ENCODE measurements at regions not wholly inside any gene's neighbourhood (a gene's known extent, or its start where the extent isn't known, plus 50 kb on each side); places are given as distances from the start of the nearest gene placed in this dataset.

DNA sequence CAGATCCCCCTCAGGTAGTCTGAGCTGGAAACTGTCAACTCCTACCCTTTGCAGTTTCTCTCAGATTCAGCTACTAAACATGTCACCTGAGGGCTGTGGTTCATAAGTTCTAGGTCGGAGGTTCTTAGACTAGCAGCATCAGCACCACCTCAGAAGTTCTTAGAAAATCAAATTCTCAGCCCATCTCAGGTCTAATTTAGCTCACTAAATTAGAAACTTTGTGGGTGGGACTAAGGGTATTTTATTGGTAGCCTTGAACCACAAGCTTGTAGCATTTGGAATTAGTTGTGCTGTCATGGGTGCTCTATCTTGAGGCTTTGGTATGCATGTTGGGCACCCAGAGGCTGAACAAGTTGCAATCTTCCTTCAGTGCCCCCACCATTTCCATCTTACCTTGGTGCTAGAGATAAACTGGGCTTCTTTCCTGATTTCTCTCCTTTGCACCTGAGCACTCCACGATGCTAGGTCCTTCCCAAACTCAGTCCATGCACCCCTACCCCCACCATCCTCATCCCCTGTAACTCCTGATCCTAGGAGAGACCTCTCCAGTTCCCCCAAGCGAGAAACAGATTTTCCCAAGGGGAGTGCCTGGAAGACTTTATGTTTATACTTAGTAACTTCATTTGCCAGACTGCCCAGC is 54.2 kb downstream of the S1PR1 start:
- DNase-seq (ENCODE audit: low read depth), result no peak

- DNase-seq (ENCODE audit: low read depth), result no peak
Observed at GRCh38 chr1:101291562-101292380, 55.0 kb downstream of the S1PR1 start.

DNA sequence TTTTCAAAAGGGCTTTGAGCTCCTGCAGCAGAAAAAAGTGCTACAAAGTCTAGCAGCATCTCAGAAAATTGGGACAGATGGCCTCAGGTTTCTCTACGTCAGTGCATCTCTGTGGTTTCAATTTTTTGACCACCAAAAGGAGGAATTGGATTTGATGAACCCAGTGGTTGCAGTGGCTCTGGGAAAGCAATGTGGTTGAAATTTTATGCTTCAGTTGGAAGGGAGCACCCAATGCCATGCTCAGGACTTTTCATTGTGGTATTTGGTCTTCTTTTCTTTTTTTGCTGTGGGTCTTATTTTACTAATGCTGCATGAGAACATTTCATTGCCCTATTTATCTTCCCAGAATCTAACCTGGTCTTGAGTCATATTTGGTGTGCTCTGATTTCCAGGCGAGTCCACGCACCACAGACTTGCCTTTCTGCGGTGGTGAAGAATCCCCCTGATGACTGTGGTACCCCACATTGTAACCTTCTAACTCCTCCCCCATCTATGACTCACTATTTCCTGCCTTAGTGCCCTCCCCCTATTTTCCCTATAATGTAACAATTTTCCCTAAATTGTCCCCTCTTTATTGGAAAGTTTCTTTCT is 56.7 kb downstream of the S1PR1 start:
- no peak for DNase-seq (ENCODE audit: low read depth)

DNA sequence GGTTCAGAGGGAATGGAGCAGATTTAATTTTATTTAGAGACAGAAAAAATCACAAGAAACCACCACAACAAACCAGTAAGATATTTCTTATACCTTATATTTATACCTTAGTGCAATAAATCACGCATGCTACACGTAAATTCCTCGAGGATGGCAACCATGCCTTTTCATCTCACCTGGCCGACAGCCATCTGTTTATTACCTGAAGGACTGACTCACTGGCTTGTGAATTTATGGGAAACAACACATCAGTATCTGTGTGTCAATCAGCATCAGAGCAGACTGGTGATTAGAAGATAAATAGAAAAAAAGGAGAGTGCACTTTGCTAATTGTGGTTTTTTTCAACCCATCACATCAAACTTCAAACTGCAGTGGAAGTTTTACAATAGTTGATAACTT is 58.4 kb downstream of the S1PR1 start:
- no peak for DNase-seq (ENCODE audit: low read depth)

- no peak for DNase-seq (ENCODE audit: low read depth)
Observed at GRCh38 chr1:101298663-101299062, 61.8 kb downstream of the S1PR1 start.

GRCh38 chr1:101299141-101299540 is 62.3 kb downstream of the S1PR1 start:
- no peak for DNase-seq (ENCODE audit: low read depth)

DNA sequence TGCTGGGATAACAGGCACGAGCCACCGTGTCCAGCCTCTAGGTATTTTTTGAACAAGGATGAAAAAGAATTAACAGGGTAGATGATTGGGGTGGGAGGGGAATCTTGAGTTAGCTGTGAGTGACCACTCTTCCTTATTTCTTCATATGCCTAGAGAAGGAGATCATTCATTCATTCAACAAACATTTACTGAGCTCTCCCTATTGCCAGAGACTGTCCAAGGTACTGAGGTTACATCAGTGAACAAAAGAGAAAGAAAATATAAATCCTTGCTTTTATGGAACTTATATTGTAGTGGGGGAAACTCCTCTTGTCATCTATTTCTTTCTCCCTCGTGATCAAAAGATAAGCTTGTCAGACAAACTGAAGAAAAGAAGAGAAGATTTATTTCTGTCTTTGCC is 62.9 kb downstream of the S1PR1 start:
- no peak for DNase-seq (ENCODE audit: low read depth)

- no peak for DNase-seq (ENCODE audit: low read depth)
Observed at GRCh38 chr1:101300916-101301315, 64.1 kb downstream of the S1PR1 start.

GRCh38 chr1:101301446-101302057 is 64.7 kb downstream of the S1PR1 start:
- no peak for DNase-seq (ENCODE audit: low read depth)

DNA sequence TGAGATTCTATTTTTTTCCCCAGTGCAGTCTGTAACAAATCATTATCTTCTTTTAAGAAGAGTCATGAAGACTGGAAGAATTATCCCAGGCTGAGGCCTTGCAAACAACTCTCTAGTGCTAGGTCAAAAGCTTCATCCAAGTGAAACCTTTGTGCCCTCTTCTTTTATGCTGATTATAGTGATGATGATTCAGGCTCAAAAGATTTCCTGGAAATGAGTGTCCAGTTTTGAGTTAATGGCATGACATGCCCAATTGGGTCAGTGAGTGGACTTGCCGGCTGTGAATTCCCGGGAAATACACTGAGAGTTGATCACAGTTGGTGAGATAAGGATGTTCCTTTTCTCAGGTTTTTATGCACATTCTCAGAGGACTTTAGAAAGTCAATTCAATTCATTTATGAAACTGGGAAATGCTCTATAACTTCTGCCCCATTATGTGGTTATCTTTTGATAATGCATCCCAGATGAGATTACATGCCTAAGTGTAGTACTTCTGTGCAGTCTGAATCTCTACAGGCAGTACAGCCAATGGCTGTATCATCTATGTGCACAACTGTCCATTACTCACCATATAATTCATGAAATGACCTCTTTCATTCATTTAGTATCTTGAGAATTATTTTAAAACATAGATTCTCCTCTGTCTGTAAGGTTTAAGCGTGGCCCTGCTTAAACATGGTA is 66.2 kb downstream of the S1PR1 start:
- no peak for DNase-seq (ENCODE audit: low read depth)

- no peak for DNase-seq (ENCODE audit: low read depth)
Observed at GRCh38 chr1:101307985-101308689, 71.3 kb downstream of the S1PR1 start.

DNA sequence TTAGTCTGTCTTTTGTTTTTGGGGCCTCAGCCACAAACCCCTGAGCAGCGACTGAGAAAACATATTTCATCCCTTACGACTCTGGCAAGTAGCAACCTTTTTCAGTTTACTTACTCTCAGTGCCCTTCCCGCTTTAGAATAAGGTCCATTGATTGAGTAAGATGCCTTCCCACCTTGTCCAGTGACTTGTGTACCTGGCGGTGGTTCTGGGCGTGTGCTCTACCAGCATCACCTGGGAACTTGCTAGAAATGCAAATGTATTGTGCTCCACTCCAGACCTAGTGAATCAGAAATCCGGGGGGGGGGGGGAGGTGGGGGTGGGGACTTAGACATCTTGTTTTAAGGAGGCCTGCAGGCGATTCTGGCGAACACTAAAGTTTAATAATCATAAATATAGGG is 72.1 kb downstream of the S1PR1 start:
- DNase-seq (ENCODE audit: low read depth), result no peak

DNA sequence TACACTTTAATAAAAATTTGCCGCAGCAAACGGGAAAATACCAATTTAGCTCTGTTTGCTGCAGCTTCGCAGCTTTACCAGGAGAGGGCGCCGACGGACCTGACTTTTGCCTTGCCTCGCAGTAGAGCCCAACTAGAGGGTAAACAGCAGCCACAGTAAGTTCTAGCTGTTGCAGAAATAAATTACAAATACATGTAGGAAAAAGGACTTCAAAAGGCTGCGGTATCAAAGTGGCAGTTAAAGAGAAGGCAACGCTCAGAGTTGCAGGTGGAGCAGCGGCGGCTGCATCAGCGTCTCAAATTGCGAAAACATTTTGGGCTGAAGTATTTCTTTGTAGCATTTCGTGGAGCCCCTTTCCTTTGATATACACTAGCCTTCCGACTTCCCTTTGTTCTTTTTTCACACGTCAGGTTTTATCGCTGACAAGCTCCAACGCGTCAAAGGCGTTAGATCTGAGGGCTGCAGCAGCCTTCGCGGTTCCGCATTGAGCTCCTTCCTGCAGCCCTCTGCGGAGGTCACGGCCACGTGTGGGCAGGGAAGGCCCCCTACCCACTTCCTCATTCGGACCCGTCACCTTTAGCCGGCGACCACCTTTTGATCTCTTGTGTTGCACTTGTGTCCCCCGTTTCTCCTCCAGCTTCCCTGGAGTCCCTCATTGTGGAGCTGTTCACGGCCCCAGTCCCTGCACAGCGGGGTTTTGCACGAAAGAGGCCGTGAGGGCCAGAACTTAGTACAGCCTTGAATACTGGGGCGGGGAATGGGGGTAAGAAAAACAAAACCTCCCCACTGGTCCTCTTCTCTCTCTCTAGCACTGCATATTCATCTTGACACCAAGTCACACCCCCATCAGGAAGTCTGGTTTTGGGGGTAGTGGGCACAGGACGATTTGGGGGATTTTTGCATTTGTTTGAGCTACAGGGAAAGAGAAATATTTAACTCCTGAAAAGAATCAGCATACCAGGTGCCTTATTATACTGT is 72.8 kb downstream of the S1PR1 start:
- DNase-seq (ENCODE audit: low read depth), result peak; percentile 69

- DNase-seq (ENCODE audit: low read depth), result no peak
Observed at GRCh38 chr1:101310506-101310905, 73.7 kb downstream of the S1PR1 start.

DNA sequence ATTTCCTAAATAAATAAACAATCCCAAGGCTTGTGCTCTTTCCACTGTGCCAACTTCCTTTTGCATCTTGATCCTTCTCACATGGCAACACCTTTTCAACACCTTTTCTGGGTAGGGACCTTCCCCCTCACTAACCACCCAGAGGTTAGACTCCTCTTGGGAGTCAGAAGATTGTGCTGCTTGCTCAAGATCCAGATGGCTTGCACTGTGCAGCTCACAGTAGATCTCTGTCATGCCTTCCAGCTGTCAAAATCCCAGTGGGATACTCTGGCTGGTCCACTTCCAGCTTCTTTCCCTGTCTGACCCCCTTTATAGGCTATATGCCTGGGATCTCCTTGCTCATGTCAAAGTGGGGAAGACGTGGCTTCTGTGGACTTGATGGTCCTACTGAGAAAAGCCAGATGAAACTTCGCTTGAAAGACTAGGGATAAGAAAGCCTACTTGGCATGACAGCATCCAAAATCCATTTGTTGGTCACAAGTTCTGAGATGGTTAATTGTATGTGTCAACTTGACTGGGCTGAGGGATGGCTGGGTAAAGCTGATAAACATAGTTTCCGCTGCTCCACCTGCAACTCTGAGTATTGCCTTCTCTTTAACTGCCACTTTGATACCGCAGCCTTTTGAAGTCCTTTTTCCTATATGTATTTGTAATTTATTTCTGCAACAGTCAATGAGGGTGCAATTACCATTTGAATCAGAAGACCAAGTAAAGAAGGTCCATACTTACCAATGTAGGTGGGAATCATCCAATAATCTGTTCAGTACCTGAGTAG is 74.5 kb downstream of the S1PR1 start:
- DNase-seq (ENCODE audit: low read depth), result no peak

- no peak for DNase-seq (ENCODE audit: low read depth)
Observed at GRCh38 chr1:101312147-101312546, 75.3 kb downstream of the S1PR1 start.

GRCh38 chr1:101313356-101313755 is 76.5 kb downstream of the S1PR1 start:
- DNase-seq (ENCODE audit: low read depth), result no peak

DNA sequence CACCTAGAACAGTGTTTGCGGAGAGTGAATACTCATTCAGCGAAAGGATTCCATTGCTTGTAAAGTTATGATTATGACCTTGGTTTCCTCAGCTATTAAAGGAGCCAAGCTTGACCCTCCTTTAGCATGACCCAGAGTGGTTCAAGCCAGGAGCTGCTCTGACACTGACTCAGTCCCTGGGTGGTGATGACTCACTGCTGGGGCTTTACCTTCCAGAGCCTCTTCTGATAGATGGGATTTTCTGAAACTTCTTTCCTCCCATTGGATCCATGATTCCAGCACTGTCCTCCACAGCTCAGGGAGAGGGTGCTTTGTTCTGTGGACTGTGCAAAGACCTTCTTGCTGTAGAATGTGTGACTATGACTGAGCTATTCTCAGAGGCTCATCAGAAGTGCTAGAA is 77.4 kb downstream of the S1PR1 start:
- no peak for DNase-seq (ENCODE audit: low read depth)

GRCh38 chr1:101316256-101316655 is 79.4 kb downstream of the S1PR1 start:
- DNase-seq (ENCODE audit: low read depth), result no peak

- no peak for DNase-seq (ENCODE audit: low read depth)
Observed at GRCh38 chr1:101316799-101317198, 80.0 kb downstream of the S1PR1 start.
